ENCODE measurements at regions not wholly inside any gene's neighbourhood (a gene's known extent, or its start where the extent isn't known, plus 50 kb on each side); places are given as distances from the start of the nearest gene placed in this dataset.

- ChIA-PET POLR2A (no interaction called here), CTCF (no interaction called here)
- H3K4me3 Mint-ChIP-seq: no peak overlapping the region
- DNase-seq (no peak), ATAC-seq (ENCODE audit: low read depth) (no peak)
- H3K27ac Mint-ChIP-seq: no peak overlapping the region
- H3K9me3 Mint-ChIP-seq: peaks cover 7% of the 10 kb centered on the region
- intact Hi-C loops (cut with micrococcal nuclease): no loop called here
- no peaks in the 10 kb centered on the region for H3K36me3 Mint-ChIP-seq (ENCODE audit: low read depth)
- TF ChIP-seq, protein P1, sequence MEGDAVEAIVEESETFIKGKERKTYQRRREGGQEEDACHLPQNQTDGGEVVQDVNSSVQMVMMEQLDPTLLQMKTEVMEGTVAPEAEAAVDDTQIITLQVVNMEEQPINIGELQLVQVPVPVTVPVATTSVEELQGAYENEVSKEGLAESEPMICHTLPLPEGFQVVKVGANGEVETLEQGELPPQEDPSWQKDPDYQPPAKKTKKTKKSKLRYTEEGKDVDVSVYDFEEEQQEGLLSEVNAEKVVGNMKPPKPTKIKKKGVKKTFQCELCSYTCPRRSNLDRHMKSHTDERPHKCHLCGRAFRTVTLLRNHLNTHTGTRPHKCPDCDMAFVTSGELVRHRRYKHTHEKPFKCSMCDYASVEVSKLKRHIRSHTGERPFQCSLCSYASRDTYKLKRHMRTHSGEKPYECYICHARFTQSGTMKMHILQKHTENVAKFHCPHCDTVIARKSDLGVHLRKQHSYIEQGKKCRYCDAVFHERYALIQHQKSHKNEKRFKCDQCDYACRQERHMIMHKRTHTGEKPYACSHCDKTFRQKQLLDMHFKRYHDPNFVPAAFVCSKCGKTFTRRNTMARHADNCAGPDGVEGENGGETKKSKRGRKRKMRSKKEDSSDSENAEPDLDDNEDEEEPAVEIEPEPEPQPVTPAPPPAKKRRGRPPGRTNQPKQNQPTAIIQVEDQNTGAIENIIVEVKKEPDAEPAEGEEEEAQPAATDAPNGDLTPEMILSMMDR (IDR thresholded peaks at IDR 0.05): no peak
- H3K4me1 Mint-ChIP-seq: no peaks in the 10 kb centered on the region
- H3K27me3 Mint-ChIP-seq: peaks cover 1% of the 10 kb centered on the region
These were observed 297.3 kb upstream of the CASK start for GRCh38 chrX:42220666-42221065.

DNA sequence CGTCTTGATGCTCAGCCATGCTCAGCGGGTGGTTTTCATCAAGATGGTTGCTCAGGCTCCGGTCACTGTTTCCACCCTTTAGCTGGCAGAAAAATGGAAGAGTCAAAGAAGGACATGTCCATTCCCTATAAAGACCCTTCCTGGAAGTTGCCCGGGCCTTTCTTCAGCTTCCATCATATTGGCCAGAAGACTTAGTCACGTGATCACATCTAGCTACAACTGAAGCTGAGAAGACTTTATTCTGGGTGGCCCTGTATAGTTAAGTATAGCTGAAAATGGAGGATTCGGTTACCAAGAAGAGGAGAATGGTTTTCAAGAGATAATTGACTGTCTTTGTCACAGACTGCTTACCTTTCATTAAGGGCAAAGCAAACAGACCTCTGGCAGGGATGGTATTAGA lies 296.7 kb upstream of the CASK start:
- no peaks in the 10 kb centered on the region for H3K36me3 Mint-ChIP-seq (ENCODE audit: low read depth)
- no peak overlapping the region for H3K27ac Mint-ChIP-seq
- intact Hi-C loops (cut with micrococcal nuclease): no loop called here

GRCh38 chrX:42219231-42219630 lies 295.9 kb upstream of the CASK start:
- ATAC-seq (ENCODE audit: low read depth) (no peak), DNase-seq (no peak)
- intact Hi-C loops (cut with micrococcal nuclease): no loop called here
- TF ChIP-seq, protein P1 (IDR thresholded peaks at IDR 0.05): no peak
- H3K27me3 Mint-ChIP-seq: peaks cover 3% of the 10 kb centered on the region
- no peaks in the 10 kb centered on the region for H3K36me3 Mint-ChIP-seq (ENCODE audit: low read depth)
- H3K9me3 Mint-ChIP-seq: peaks cover 1% of the 10 kb centered on the region
- CTCF ChIA-PET: no interaction called here
- no peak overlapping the region for H3K27ac Mint-ChIP-seq
- H3K4me1 Mint-ChIP-seq: no peaks in the 10 kb centered on the region
- H3K4me3 Mint-ChIP-seq: no peak overlapping the region
- POLR2A ChIA-PET: no interaction called here

More for the DNA sequence above, 296.7 kb upstream of the CASK start:
- Mint-ChIP-seq H3K4me3 (no peak overlapping the region), H3K9me3 (peaks cover 7% of the 10 kb centered on the region), H3K4me1 (no peaks in the 10 kb centered on the region), H3K27me3 (peaks cover 3% of the 10 kb centered on the region)
- TF ChIP-seq, protein P1 (IDR thresholded peaks at IDR 0.05): no peak
- POLR2A ChIA-PET: no interaction called here
- DNase-seq (no peak), ATAC-seq (ENCODE audit: low read depth) (no peak)
- CTCF ChIA-PET: no interaction called here

GRCh38 chrX:42195506-42195905 lies 272.2 kb upstream of the CASK start:
- ATAC-seq (ENCODE audit: low read depth) (no peak), DNase-seq (no peak)
- no peak overlapping the region for H3K4me3 Mint-ChIP-seq
- TF ChIP-seq, protein P1 (IDR thresholded peaks at IDR 0.05): no peak
- H3K9me3 Mint-ChIP-seq: peaks cover 2% of the 10 kb centered on the region
- no peak overlapping the region for H3K27ac Mint-ChIP-seq
- H3K27me3 Mint-ChIP-seq: no peaks in the 10 kb centered on the region
- CTCF ChIA-PET: no interaction called here
- H3K4me1 Mint-ChIP-seq: no peaks in the 10 kb centered on the region
- POLR2A ChIA-PET: no interaction called here
- H3K36me3 Mint-ChIP-seq (ENCODE audit: low read depth): no peaks in the 10 kb centered on the region
- intact Hi-C loops (cut with micrococcal nuclease): no loop called here

GRCh38 chrX:42189576-42189975 lies 266.2 kb upstream of the CASK start:
- intact Hi-C loops (cut with micrococcal nuclease): no loop called here
- H3K4me3 Mint-ChIP-seq: no peak overlapping the region
- POLR2A ChIA-PET: no interaction called here

More at GRCh38 chrX:42189576-42189975, 266.2 kb upstream of the CASK start:
- CTCF ChIA-PET: no interaction called here
- H3K9me3 Mint-ChIP-seq: peaks cover 2% of the 10 kb centered on the region
- H3K27ac Mint-ChIP-seq: no peak overlapping the region
- ATAC-seq (ENCODE audit: low read depth) (no peak), DNase-seq (no peak)
- no peaks in the 10 kb centered on the region for H3K4me1 Mint-ChIP-seq
- no peaks in the 10 kb centered on the region for H3K36me3 Mint-ChIP-seq (ENCODE audit: low read depth)
- TF ChIP-seq, protein P1 (IDR thresholded peaks at IDR 0.05): no peak
- no peaks in the 10 kb centered on the region for H3K27me3 Mint-ChIP-seq

All from activated B cell treated with CpG ODN at 0.5 μM for 24 hours (primary cell).